GM10248 (cell line): ENCODE measurements at regions not wholly inside any gene's neighbourhood (a gene's known extent, or its start where the extent isn't known, plus 50 kb on each side); places are given as distances from the start of the nearest gene placed in this dataset.
"Not testable (repeated sequence)": the region's sequence is repeated elsewhere in the genome, so short reads cannot be mapped to it uniquely, and the experiment has no call there.

Experiments
- CTCF ChIA-PET: fragments of 300-600 bp; sonication (Branson Sonifier 250); formaldehyde crosslinking; extraction: SDS; loops from one replicate; lab custom pipeline; 2021; ENCODE audit warnings: antibody characterized with exemption; lab: Yijun Ruan, JAX
- POLR2A ChIA-PET: fragments of 350-650 bp; sonication (Branson Sonifier 250); formaldehyde crosslinking; extraction: SDS; loops from one replicate; lab custom pipeline; 2020; ENCODE audit warnings: antibody characterized with exemption; lab: Yijun Ruan, JAX
- DNase-seq: peaks from one replicate; pipeline ENCODE4 v3.0.0; 2012; ENCODE audit errors: extremely low spot score
- TF ChIP-seq, protein P1 (sequence below): IDR thresholded peaks from 2 replicates; pipeline ENCODE4 v1.5.1; 2012; ENCODE audit warnings: mild to moderate bottlenecking, low read depth; ENCODE audit errors: extremely low read depth, missing control alignments, control extremely low read depth

DNA sequence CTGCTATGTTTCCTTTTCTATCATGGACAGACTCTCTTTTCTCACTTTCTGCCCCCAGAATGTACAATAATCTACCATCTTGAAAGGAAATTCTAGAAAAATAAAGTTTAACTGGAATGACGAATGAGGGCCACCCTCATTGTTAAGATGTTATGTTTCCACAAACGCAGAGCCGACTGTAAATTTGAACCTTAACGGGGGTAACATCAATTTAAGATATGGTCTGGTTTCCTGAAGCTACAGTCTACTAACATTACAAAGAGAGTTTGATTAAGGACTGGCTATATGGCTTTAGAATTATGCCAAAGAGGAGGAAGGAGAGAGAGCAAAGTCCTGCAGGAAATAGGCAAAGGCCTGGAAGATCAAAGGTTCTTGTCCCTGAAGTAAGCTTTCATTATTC, 227.2 kb downstream of the USP46 start:
- ChIA-PET CTCF (interaction anchor here (1.1 kb wide), 1 partner anchor 57 kb away, joined by 3 read pairs; no protein-coding TSS in a partner anchor), POLR2A (no interaction called here)
- no peak for DNase-seq
- TF ChIP-seq, protein P1, sequence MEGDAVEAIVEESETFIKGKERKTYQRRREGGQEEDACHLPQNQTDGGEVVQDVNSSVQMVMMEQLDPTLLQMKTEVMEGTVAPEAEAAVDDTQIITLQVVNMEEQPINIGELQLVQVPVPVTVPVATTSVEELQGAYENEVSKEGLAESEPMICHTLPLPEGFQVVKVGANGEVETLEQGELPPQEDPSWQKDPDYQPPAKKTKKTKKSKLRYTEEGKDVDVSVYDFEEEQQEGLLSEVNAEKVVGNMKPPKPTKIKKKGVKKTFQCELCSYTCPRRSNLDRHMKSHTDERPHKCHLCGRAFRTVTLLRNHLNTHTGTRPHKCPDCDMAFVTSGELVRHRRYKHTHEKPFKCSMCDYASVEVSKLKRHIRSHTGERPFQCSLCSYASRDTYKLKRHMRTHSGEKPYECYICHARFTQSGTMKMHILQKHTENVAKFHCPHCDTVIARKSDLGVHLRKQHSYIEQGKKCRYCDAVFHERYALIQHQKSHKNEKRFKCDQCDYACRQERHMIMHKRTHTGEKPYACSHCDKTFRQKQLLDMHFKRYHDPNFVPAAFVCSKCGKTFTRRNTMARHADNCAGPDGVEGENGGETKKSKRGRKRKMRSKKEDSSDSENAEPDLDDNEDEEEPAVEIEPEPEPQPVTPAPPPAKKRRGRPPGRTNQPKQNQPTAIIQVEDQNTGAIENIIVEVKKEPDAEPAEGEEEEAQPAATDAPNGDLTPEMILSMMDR: no peak

DNA sequence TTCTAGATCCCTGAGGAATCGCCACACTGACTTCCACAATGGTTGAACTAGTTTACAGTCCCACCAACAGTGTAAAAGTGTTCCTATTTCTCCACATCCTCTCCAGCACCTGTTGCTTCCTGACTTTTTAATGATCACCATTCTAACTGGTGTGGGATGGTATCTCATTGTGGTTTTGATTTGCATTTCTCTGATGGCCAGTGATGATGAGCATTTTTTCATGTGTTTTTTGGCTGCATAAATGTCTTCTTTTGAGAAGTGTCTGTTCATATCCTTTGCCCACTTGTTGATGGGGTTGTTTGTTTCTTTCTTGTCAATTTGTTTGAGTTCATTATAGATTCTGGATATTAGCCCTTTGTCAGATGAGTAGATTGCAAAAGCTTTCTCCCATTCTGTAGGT, 216.6 kb downstream of the USP46 start:
- CTCF ChIA-PET, DNase-seq, POLR2A ChIA-PET: not testable (repeated sequence)

DNA sequence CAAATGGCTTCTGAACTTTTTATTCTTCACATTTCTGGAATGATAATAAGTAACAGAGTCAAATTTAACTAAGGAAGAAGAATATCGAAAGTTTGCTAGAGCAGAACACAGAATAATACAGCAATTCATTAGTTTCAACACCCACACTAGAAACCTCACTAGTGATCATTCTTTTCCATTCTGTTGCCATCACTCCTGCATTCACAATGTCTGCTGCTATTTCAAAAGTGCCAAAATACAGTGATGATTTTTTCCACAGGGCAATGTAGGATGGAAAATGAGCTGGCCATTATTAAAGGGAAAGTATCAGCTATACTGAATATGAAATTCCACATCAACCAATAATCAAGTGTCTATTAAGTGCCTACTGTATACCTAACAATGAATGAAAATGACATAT, 186.7 kb downstream of the USP46 start:
- CTCF ChIA-PET: no interaction called here
- TF ChIP-seq, protein P1: no peak
- POLR2A ChIA-PET: no interaction called here
- DNase-seq: no peak

DNA sequence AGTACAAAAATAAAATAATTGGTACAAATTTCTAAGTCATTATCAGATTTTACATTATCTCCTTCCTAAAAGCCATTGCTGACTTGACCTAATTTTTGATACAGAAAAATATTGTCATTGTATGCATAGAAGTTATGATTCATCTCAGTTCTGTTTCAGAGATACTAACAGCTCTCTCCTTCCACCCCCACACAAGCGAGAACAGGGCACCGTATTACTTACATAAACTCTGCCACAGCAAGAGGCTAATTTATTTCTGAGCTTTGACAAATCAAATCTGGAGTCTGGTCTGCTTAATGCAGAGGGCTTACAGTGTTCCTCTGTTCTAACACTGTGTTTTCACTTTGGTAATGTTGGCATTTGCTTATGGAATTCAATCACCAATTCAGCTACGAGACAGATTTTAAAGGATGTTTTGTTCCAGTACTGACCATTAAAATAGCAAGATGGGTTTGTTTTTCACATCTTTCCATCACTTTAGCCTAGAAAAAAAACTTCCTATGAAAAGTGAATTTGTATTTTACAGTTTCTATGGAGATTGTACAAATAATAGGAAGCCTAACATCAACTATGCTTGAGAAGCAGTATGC, 181.8 kb downstream of the USP46 start:
- POLR2A ChIA-PET: no interaction called here
- DNase-seq: no peak
- TF ChIP-seq, protein P1: no peak
- CTCF ChIA-PET: no interaction called here

DNA sequence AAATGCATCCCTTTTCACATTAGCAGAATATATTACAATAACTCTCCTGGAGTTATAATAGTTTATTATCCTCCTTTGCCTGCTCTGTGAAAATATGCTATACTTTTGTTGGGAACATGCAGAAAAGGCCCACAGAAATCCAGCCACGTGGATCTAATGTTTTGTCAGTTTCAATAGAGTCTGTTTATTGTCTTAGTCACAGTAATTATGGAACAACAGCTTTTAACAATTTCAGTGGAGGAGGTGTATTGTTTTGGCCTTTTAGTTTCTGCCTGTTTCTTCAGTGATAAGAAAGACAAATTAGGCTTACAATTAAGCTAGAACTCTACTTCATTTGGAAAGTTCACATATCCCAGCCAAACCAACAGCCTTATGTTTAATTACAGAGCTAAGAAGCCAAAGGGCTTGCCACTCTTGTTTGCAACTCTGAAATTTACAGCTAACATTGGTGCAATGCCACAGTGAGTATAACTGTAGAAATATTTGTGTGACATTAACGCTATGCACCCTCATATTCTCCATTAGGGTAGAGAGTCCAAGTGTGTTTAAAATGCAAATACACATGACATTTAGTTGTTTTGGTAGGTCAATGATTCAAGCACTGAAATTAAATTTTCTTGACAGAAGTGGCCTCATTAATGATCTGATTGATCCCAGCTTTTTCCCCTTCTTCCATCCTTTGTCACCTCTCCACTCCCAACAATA, 175.8 kb downstream of the USP46 start:
- ChIA-PET POLR2A (no interaction called here), CTCF (no interaction called here)
- TF ChIP-seq, protein P1: no peak
- no peak for DNase-seq

DNA sequence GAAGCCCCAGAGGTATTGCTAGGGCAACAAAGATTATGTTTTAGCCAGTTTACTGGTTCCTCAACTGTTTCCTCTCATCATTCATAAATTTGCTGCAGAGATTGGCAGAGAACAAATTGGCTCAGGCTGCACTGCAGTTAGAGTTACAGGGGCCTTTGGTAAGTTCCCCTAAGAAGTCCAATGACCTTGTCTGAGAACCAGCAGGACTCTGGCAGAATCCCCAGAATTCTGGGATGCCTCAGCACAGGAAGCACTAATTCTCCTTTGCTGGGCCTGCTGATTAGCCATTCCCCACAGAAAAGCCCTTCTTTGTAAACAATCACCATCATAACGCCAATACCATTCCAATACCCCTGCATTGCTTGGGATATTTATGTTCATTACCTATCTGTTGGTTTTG, 151.3 kb downstream of the USP46 start:
- POLR2A ChIA-PET: no interaction called here

GRCh38 chr4:52510939-52511565, 148.0 kb downstream of the USP46 start:
- TF ChIP-seq, protein P1: no peak
- ChIA-PET POLR2A (no interaction called here), CTCF (no interaction called here)
- DNase-seq: no peak

More for the DNA sequence above, 151.3 kb downstream of the USP46 start:
- DNase-seq: no peak
- TF ChIP-seq, protein P1: no peak
- CTCF ChIA-PET: no interaction called here
